Hepatocyte (in vitro differentiated cells): ENCODE measurements at regions not wholly inside any gene's neighbourhood (a gene's known extent, or its start where the extent isn't known, plus 50 kb on each side); places are given as distances from the start of the nearest gene placed in this dataset.

ENCODE experiments used
- DNase-seq: peaks from one replicate; pipeline ENCODE4 v3.0.0-alpha.2; 2016; ENCODE audit warnings: low spot score
- H2AFZ ChIP-seq: fragments of 200-600 bp; sonication (generic); 2 replicates; pipeline ENCODE4 v1.6.0; 2016; ENCODE audit warnings: antibody characterized with exemption, mild to moderate bottlenecking
- H3K27ac ChIP-seq: fragments of 200-600 bp; sonication (generic); 2 replicates; pipeline ENCODE4 v1.5.1; 2016; ENCODE audit warnings: mild to moderate bottlenecking
- H3K27me3 ChIP-seq: fragments of 200-600 bp; sonication (generic); 2 replicates; pipeline ENCODE4 v1.6.1; 2016
- H3K36me3 ChIP-seq: fragments of 200-600 bp; sonication (generic); replicated peaks from 2 replicates; pipeline ENCODE4 v1.5.1; 2016; ENCODE audit warnings: low read depth; ENCODE audit not compliant: insufficient read depth
- H3K4me1 ChIP-seq: fragments of 200-600 bp; sonication (generic); 2 replicates; pipeline ENCODE4 v1.5.1; 2016; ENCODE audit warnings: mild to moderate bottlenecking, moderate library complexity; ENCODE audit not compliant: insufficient read depth
- H3K4me2 ChIP-seq: fragments of 200-600 bp; sonication (generic); 2 replicates; pipeline ENCODE4 v1.6.0; 2016
- H3K4me3 ChIP-seq: fragments of 200-600 bp; sonication (generic); 2 replicates; pipeline ENCODE4 v1.5.1; 2016; ENCODE audit warnings: mild to moderate bottlenecking
- H3K79me2 ChIP-seq: fragments of 200-600 bp; sonication (generic); 2 replicates; pipeline ENCODE4 v1.6.0; 2017; ENCODE audit warnings: mild to moderate bottlenecking
- H3K9me2 ChIP-seq: fragments of 200-600 bp; sonication (generic); replicated peaks from 2 replicates; pipeline ENCODE4 v1.6.0; 2017; ENCODE audit warnings: mild to moderate bottlenecking; ENCODE audit not compliant: insufficient read depth
- H3K9me3 ChIP-seq: fragments of 200-600 bp; sonication (generic); 2 replicates; pipeline ENCODE4 v1.5.1; 2016; ENCODE audit warnings: low read depth, mild to moderate bottlenecking
- H4K20me1 ChIP-seq: fragments of 200-600 bp; sonication (generic); 2 replicates; pipeline ENCODE4 v1.6.0; 2016; ENCODE audit warnings: mild to moderate bottlenecking; ENCODE audit not compliant: insufficient read depth, poor library complexity, severe bottlenecking
- CTCF ChIP-seq: fragments of 200-600 bp; sonication (generic); IDR thresholded peaks from 2 replicates; pipeline ENCODE4 v1.5.1; 2016; ENCODE audit warnings: antibody characterized with exemption, mild to moderate bottlenecking; ENCODE audit not compliant: poor library complexity
- EZH2 ChIP-seq: fragments of 200-600 bp; sonication (generic); IDR thresholded peaks from 2 replicates; pipeline ENCODE4 v1.6.1; 2016; ENCODE audit warnings: antibody characterized with exemption, mild to moderate bottlenecking, borderline replicate concordance
- EZH2phosphoT487 ChIP-seq: fragments of 200-600 bp; sonication (generic); IDR thresholded peaks from one replicate; pipeline ENCODE4 v1.6.1; 2018; ENCODE audit warnings: antibody characterized with exemption, mild to moderate bottlenecking, low read depth, moderate library complexity; ENCODE audit not compliant: unreplicated experiment, severe bottlenecking
- WGBS: methylation state at CpG from one replicate; pipeline ENCODE4 v1.1.6; 2016; ENCODE audit warnings: low lambda C conversion rate; ENCODE audit errors: missing lambda C conversion rate; 5-methylcytosine and 5-hydroxymethylcytosine counted together

- no peaks in the 10 kb centered on the region for H3K36me3 ChIP-seq
- H3K4me2 ChIP-seq = no peak overlapping the region
- H3K27me3 ChIP-seq = no peaks in the 10 kb centered on the region
- H3K9me2 ChIP-seq = no peaks in the 10 kb centered on the region
- 35% methylated on average over 1 of the region's 1 CpG for WGBS
- H2AFZ ChIP-seq = no peak overlapping the region
- H3K9me3 ChIP-seq = no peaks in the 10 kb centered on the region
- H3K4me3 ChIP-seq = no peak overlapping the region
- H4K20me1 ChIP-seq = no peaks in the 10 kb centered on the region
- no peaks in the 10 kb centered on the region for H3K79me2 ChIP-seq
- H3K4me1 ChIP-seq = peaks cover 9% of the 10 kb centered on the region
- H3K27ac ChIP-seq = no peak overlapping the region
- DNase-seq = no peak
- TF ChIP-seq EZH2 (no peak), EZH2phosphoT487 (no peak), CTCF (no peak)
Measured at GRCh38 chr5:35476797-35477196, 140.9 kb upstream of the SPEF2 start.

- Histone ChIP-seq H3K36me3 (no peaks in the 10 kb centered on the region), H3K79me2 (no peaks in the 10 kb centered on the region), H3K9me2 (no peaks in the 10 kb centered on the region), H3K4me1 (peaks cover 11% of the 10 kb centered on the region), H4K20me1 (no peaks in the 10 kb centered on the region), H3K4me3 (no peak overlapping the region), H3K4me2 (no peak overlapping the region), H3K27ac (no peak overlapping the region), H3K9me3 (no peaks in the 10 kb centered on the region), H3K27me3 (no peaks in the 10 kb centered on the region), H2AFZ (no peak overlapping the region)
- no peak for TF ChIP-seq CTCF
- no peak for TF ChIP-seq EZH2
- no peak for TF ChIP-seq EZH2phosphoT487
- 75% methylated on average over 2 of the region's 2 CpGs for WGBS
- no peak for DNase-seq
Measured at GRCh38 chr5:35476036-35476435, 141.6 kb upstream of the SPEF2 start.

GRCh38 chr5:35473589-35473988, 144.1 kb upstream of the SPEF2 start:
- Histone ChIP-seq H3K4me3 (no peak overlapping the region), H3K36me3 (no peaks in the 10 kb centered on the region), H3K27ac (no peak overlapping the region), H3K9me2 (no peaks in the 10 kb centered on the region), H3K4me1 (peaks cover 17% of the 10 kb centered on the region), H3K79me2 (no peaks in the 10 kb centered on the region), H3K4me2 (no peak overlapping the region), H3K9me3 (no peaks in the 10 kb centered on the region), H2AFZ (no peak overlapping the region), H3K27me3 (no peaks in the 10 kb centered on the region), H4K20me1 (no peaks in the 10 kb centered on the region)
- no peak for DNase-seq
- TF ChIP-seq EZH2 (no peak), CTCF (no peak), EZH2phosphoT487 (no peak)
- WGBS = 65% methylated on average over 3 of the region's 3 CpGs

GRCh38 chr5:35470866-35471265, 146.8 kb upstream of the SPEF2 start:
- Histone ChIP-seq H3K27ac (no peak overlapping the region), H3K4me3 (no peak overlapping the region), H3K9me2 (no peaks in the 10 kb centered on the region), H3K36me3 (no peaks in the 10 kb centered on the region), H3K9me3 (no peaks in the 10 kb centered on the region), H3K79me2 (no peaks in the 10 kb centered on the region), H4K20me1 (no peaks in the 10 kb centered on the region), H2AFZ (no peak overlapping the region), H3K4me2 (no peak overlapping the region), H3K4me1 (peaks cover 8% of the 10 kb centered on the region), H3K27me3 (no peaks in the 10 kb centered on the region)
- WGBS = 89% methylated on average over 2 of the region's 2 CpGs
- TF ChIP-seq CTCF = no peak
- no peak for TF ChIP-seq EZH2
- no peak for TF ChIP-seq EZH2phosphoT487
- peak; percentile 60 for DNase-seq
